Natural killer cell (primary cell): ENCODE measurements at regions not wholly inside any gene's neighbourhood (a gene's known extent, or its start where the extent isn't known, plus 50 kb on each side); places are given as distances from the start of the nearest gene placed in this dataset.

Source experiments
- ATAC-seq, 3 donors: fragments of 150-1000 bp in 2 of 3; fragments of 200-7000 bp in 1 of 3; cut with Tn5 transposase; 1 replicate in 1 of 3; 2 replicates in 2 of 3; pipeline ENCODE4 v1.10.0; 2021; ENCODE audit warnings: mild to moderate bottlenecking in 2 of 3, moderate library complexity in 2 of 3
- DNase-seq, 2 donors: peaks; one replicate each; pipeline versions ENCODE4 v3.0.0 to v3.0.0-alpha.2; 2013 to 2021; ENCODE audit warnings: mixed read lengths in 1 of 2
- H3K27ac ChIP-seq: one replicate; pipeline ENCODE4 v1.5.1; 2013; ENCODE audit warnings: mild to moderate bottlenecking, low read length
- H3K27me3 ChIP-seq: one replicate; pipeline ENCODE4 v1.6.1; 2013; ENCODE audit warnings: low read length; ENCODE audit not compliant: control insufficient read depth, insufficient read depth
- H3K36me3 ChIP-seq: one replicate; pipeline ENCODE4 v1.6.1; 2013; ENCODE audit warnings: low read length; ENCODE audit not compliant: control insufficient read depth, insufficient read depth
- H3K4me1 ChIP-seq: one replicate; pipeline ENCODE4 v1.6.1; 2013; ENCODE audit warnings: low read length; ENCODE audit not compliant: control insufficient read depth, insufficient read depth
- H3K4me3 ChIP-seq: one replicate; pipeline ENCODE4 v1.5.1; 2013; ENCODE audit warnings: low read length
- H3K9me3 ChIP-seq: one replicate; pipeline ENCODE4 v1.6.1; 2013; ENCODE audit warnings: low read length; ENCODE audit not compliant: control insufficient read depth, insufficient read depth
- H3K27ac Mint-ChIP-seq, 2 donors: one replicate each; pipeline ENCODE4 v1.8.0; 2022; ENCODE audit warnings: mild to moderate bottlenecking in 2 of 2, mixed read lengths in 2 of 2, moderate library complexity in 1 of 2
- H3K27me3 Mint-ChIP-seq, 2 donors: one replicate each; pipeline ENCODE4 v1.8.0; 2022; ENCODE audit warnings: low read depth in 2 of 2, mixed read lengths in 2 of 2
- H3K36me3 Mint-ChIP-seq: one replicate; pipeline ENCODE4 v1.8.0; 2022; ENCODE audit warnings: mixed read lengths
- H3K4me1 Mint-ChIP-seq, 2 donors: one replicate each; pipeline ENCODE4 v1.8.0; 2022; ENCODE audit warnings: mixed read lengths in 2 of 2
- H3K4me3 Mint-ChIP-seq: one replicate; pipeline ENCODE4 v1.8.0; 2022; ENCODE audit warnings: mild to moderate bottlenecking, moderate library complexity, mixed read lengths
- H3K9me3 Mint-ChIP-seq, 2 donors: one replicate each; pipeline ENCODE4 v1.8.0; 2022; ENCODE audit warnings: mixed read lengths in 2 of 2
- CTCF ChIP-seq: fragments of 200-600 bp; IDR thresholded peaks from one replicate; pipeline ENCODE4 v1.8.0; 2022; ENCODE audit warnings: antibody characterized with exemption
- WGBS: methylation state at CpG from one replicate; pipeline ENCODE4 v1.1.7; 2013; ENCODE audit warnings: missing lambda C conversion rate; ENCODE audit not compliant: insufficient coverage; 5-methylcytosine and 5-hydroxymethylcytosine counted together
- intact Hi-C: fragments of 100-400 bp; cut with micrococcal nuclease; formaldehyde crosslinking; loops from one replicate; pipeline ENCODE4 v1.14.2; 2022

- no peak for DNase-seq
- Histone ChIP-seq H3K27ac (no peak overlapping the region), H3K9me3 (no peaks in the 10 kb centered on the region), H3K36me3 (no peaks in the 10 kb centered on the region), H3K27me3 (no peaks in the 10 kb centered on the region), H3K4me1 (no peaks in the 10 kb centered on the region), H3K4me3 (no peak overlapping the region)
- no peak for TF ChIP-seq CTCF
- no peak for ATAC-seq
- intact Hi-C loops, result no loop called here
- peaks cover 8 to 15% of the 10 kb centered on the region in 2 donors for H3K27me3 Mint-ChIP-seq
- H3K36me3 Mint-ChIP-seq, result no peaks in the 10 kb centered on the region
- no peak overlapping the region for H3K27ac Mint-ChIP-seq
- H3K4me3 Mint-ChIP-seq, result no peak overlapping the region
- no peaks in the 10 kb centered on the region for H3K4me1 Mint-ChIP-seq
- no peaks in the 10 kb centered on the region for H3K9me3 Mint-ChIP-seq
- 92% methylated on average over 3 of the region's 4 CpGs for WGBS
Measured at GRCh38 chr13:100855151-100855550, 180.6 kb upstream of the TMTC4 start.

GRCh38 chr13:100854006-100854405, 179.4 kb upstream of the TMTC4 start:
- Histone ChIP-seq H3K27me3 (no peaks in the 10 kb centered on the region), H3K27ac (no peak overlapping the region), H3K4me3 (no peak overlapping the region), H3K4me1 (no peaks in the 10 kb centered on the region), H3K36me3 (no peaks in the 10 kb centered on the region), H3K9me3 (no peaks in the 10 kb centered on the region)
- Mint-ChIP-seq H3K27ac (no peak overlapping the region), H3K36me3 (no peaks in the 10 kb centered on the region), H3K4me3 (no peak overlapping the region), H3K27me3 (peaks cover 8 to 20% of the 10 kb centered on the region in 2 donors), H3K4me1 (no peaks in the 10 kb centered on the region), H3K9me3 (no peaks in the 10 kb centered on the region)
- ATAC-seq (no peak), DNase-seq (no peak)
- 56% methylated on average over 5 of the region's 6 CpGs for WGBS
- intact Hi-C loops, result no loop called here
- no peak for TF ChIP-seq CTCF

- Mint-ChIP-seq H3K9me3 (no peaks in the 10 kb centered on the region), H3K4me1 (no peaks in the 10 kb centered on the region), H3K27me3 (peaks cover 8 to 24% of the 10 kb centered on the region in 2 donors), H3K36me3 (no peaks in the 10 kb centered on the region), H3K27ac (no peak overlapping the region), H3K4me3 (no peak overlapping the region)
- no peak for TF ChIP-seq CTCF
- Histone ChIP-seq H3K9me3 (no peaks in the 10 kb centered on the region), H3K27ac (no peak overlapping the region), H3K36me3 (no peaks in the 10 kb centered on the region), H3K27me3 (no peaks in the 10 kb centered on the region), H3K4me3 (no peak overlapping the region), H3K4me1 (no peaks in the 10 kb centered on the region)
- WGBS, result 80% methylated on average over 4 of the region's 5 CpGs
- no peak for ATAC-seq
- DNase-seq, result no peak
- intact Hi-C loops, result no loop called here
Measured at GRCh38 chr13:100853434-100853833, 178.8 kb upstream of the TMTC4 start.

- 78% methylated on average over 1 of the region's 1 CpG for WGBS
- no peak overlapping the region for H3K27ac Mint-ChIP-seq
- no peaks in the 10 kb centered on the region for H3K4me1 Mint-ChIP-seq
- TF ChIP-seq CTCF, result no peak
- Histone ChIP-seq H3K27ac (no peak overlapping the region), H3K4me3 (no peak overlapping the region), H3K27me3 (no peaks in the 10 kb centered on the region), H3K4me1 (no peaks in the 10 kb centered on the region), H3K36me3 (no peaks in the 10 kb centered on the region), H3K9me3 (no peaks in the 10 kb centered on the region)
- intact Hi-C loops, result no loop called here
- peaks cover 8 to 24% of the 10 kb centered on the region in 2 donors for H3K27me3 Mint-ChIP-seq
- no peaks in the 10 kb centered on the region for H3K36me3 Mint-ChIP-seq
- no peak overlapping the region for H3K4me3 Mint-ChIP-seq
- H3K9me3 Mint-ChIP-seq, result no peaks in the 10 kb centered on the region
- ATAC-seq (no peak), DNase-seq (no peak)
Measured at GRCh38 chr13:100852146-100852545, 177.6 kb upstream of the TMTC4 start.
